Mucosa of gallbladder (tissue), 1 donor: ENCODE measurements at regions not wholly inside any gene's neighbourhood (a gene's known extent, or its start where the extent isn't known, plus 50 kb on each side); places are given as distances from the start of the nearest gene placed in this dataset.

Experiments
- DNase-seq: peaks from one replicate; pipeline ENCODE4 v3.0.0-alpha.2; 2020; ENCODE audit warnings: low spot score
- donor health status: DM: no; HTN: no; CAD: no.

DNA sequence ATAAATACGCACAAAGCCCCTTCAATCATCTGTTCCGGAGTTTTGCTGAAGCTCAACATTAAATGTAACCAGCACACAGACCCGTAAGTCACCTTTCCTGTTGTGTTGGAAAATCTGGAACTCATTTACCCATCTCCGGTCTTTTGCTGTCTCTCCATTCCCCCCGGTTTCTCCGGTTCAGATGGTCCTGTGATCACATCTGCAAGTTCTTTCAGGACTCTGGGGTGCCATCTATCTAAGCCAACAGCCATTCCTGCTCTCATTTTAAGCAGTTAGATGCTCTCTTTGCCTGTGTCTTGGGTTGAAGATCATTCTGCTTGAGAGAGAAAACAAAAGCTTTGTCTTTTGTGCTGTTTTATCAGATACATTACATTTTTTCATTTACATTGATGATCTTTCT, 91.7 kb upstream of the TGIF1 start:
- no peak for DNase-seq

DNA sequence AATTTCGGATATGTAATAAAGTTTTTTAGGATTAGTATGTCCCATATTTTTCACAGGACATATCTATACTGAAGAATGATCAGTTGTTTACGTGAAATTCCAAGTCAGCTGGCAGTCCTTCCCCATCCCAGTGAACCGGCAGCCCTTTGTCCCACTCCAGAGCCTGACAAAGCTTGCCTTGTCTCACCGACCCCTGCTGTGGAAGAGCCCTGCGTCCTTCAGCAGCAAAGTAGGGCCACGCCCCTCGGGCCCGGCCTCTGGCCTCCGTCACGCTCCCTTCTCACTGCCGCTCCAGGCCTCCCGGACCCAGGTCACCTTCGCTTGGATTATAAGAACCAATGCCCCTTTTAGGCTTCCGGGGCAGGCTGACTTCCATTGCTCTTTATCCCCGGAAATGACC, 89.8 kb upstream of the TGIF1 start:
- no peak for DNase-seq

DNA sequence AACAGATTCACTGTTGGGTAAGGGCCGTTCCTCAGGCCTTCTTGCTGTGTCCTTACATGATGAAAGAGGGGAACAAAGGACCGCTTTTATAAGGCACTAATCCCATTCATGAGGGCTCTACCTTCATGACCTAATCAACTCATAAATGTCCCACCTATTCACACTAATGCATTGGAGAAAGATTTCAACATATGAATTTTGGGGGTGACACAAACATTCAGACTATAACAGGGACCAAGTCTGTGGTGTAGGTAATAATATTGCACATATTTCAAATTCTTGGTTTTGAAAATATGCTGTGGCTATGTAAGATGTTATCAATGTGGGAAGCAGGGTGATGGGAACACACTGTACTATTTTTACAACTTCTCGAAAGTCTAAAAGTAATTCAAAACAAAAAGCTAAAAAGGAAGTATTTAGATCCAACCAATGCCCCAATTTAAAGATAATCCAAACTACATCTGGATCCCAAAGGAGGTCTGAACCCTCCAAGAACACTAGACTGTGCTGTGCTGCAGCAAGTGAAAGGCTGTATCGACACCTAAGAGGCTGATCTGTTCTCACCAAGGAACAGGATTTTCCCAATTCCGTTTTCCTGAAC, 82.4 kb upstream of the TGIF1 start:
- DNase-seq: no peak

DNA sequence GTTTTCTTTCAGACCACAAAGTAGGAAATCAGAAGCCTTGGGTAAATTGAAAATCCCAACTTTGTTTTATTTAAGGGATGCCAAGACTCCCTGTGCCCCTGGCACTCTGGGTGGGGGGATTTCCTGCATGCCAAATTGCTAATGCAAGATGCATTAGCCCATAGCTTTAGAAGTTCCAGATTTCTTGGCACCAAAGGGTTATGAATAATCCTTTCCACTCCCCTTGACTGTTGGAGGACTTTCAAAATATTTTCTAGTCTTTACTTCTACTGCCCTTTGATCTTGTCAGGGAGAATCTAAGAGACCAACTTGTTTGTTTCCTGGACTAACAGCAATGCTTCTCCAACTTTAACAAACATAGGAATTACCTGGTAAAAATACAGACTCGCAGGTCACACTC, 81.8 kb upstream of the TGIF1 start:
- no peak for DNase-seq

DNA sequence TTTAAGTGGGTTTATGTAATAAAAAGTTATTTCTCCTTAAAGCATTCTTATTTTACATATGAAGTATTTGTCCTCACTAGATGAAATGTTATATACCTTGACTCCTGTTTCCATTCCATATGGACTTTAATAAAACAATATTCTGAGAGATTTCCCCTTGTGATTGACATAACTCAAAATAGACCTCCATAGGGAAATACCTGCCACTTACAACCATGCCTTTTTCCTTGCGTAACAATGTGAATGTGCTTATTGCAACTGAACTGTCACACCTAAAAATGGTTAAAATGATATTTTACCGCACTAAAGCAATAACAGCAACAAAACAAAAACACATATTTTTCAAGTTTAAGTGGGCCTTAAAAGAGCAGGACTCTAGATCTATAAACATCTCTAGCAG, 70.3 kb upstream of the TGIF1 start:
- DNase-seq: no peak

DNA sequence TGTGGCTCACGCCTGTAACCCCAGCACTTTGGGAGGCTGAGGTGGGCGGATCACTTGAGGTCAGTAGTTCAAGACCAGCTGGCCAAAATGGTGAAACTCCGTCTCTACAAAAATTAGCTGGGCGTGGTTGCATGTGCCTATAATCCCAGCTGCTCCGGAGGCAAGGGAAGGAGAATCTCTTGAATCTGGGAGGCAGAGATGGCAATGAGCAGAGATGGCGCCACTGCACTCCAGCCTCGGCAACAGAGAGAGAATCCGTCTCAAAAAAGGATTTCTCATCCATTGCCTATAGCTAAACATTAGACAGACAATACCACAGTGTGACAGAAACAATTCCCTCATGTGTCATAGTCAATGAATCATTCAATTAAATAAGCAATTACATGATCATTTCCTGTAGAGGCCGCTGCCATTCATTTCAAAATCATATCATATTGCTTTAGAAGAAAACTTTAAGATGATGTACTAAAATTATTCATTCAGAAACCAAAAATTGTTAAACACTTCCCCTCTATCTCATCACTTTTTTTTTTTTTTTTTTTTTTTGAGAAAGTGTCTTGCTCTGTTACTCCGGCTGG, 69.5 kb upstream of the TGIF1 start:
- no peak for DNase-seq

DNA sequence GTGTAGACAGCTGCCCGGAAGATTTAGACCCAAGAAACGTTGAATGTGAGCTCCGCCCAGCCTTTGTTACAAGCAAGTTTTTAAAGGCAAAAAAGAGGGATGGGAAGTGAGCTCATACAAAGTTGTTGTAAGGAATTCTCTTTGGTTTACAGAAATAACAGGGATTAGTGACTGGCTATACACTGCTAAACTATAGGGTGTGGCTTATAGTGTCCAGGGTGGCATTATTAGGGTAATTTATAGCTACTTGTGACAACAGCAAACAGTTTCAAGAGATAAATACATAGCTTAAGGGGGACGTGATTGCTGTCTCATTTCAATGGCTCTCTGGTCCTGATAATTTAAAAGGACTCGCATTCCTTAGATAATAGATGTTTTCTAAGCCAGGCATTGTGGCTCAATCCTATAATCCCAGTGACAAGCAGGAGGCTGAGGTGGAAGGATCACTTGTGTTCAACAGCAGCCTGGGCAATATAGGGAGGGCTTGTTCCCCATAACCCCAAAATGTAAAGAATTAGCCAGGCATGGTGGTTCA, 66.5 kb upstream of the TGIF1 start:
- DNase-seq: no peak

DNA sequence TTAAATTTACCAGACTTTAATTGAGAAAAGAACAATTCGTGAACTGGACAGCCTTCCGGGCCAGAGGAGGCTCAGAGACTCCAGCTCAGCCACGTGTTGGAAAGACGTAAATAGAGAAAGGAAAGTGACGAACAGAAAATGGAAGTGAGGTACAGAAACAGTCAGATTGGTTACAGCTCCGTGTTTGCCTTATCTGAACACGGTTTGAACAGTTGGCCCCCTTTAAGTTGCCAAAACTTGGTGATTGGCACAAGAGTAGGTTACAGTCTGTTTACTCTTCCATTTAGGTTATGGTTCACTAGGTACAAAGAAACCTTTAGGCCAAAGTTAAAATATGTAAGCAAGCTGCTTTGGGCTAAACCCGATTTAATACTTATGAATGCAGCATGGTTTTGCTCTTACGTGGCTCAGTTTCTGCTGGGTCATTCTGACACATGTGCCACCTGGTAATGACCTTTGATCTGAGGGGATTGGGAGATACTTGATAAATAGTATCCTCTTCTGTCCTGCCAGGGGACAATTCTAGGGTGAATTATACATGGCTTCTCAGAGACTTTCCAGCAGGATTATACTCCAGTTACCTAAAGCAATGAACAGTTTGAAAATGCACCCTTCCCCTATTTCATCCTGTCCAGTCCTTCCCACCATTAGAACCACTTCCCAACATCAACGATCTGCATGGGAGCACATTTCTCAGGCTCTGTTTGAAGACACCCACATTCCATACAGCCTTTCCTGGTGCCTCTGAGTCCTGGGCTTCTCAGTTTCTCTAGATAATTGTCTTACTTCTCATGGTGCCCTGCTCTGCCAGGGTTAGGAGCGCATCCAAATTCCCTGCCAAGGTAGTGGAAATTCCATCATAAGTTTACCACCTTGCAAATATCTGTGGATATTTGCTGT, 65.1 kb upstream of the TGIF1 start:
- no peak for DNase-seq

DNA sequence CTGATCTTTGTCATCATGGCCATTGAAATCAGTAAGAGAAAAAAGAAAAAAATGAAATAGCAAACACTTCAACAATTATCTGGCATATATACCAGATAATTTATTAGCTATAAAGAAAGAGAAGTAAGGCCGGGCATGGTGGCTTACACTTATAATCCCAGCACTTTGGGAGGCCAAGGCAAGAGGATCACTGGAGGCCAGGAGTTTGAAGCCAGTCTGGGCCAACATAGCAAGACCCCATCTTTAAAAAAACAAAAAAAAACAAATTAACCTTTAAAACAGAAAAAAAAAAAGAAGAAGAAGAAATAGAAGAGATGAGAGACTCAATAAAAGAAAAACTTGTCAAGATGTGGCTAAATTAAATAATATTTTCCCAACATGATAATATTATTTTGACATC, 61.6 kb upstream of the TGIF1 start:
- no peak for DNase-seq

DNA sequence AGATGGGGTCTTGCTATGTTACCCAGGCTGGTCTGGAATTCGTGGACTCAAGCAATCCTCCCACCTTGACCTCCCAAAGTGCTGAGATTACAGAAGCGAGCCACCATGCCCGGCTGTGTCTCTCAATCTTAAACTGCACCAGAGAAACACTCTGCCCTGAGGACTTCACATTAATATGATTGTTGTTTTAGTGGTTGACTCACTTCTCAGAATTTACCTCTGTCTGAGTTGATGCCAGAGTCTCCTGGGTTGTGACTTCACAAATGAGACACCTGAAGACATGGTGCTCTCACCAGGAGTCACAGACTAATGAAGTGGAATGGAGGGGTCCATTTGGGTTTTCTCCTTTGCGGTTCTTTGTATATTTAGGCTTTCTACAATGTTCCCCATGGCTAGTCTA, 61.0 kb upstream of the TGIF1 start:
- no peak for DNase-seq

DNA sequence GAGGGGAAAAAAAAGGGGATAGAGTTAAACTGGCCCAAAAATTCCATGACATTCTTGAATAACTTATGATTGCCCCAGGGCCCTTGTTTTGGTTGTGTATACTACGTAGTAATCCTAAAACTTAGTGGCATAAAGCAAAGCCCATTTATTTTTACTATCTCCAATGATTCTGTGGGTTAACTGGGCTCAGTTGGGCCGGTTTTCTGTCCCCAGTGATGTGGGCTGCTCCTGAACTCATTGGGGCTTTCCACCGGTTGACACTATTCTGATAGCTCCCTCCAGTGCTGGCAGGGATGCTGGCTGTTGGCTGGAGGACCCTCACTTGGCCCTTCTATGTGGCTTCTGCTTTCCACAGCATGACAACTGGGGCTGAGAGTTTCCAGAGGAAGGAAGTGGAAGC, 60.0 kb upstream of the TGIF1 start:
- DNase-seq: no peak

DNA sequence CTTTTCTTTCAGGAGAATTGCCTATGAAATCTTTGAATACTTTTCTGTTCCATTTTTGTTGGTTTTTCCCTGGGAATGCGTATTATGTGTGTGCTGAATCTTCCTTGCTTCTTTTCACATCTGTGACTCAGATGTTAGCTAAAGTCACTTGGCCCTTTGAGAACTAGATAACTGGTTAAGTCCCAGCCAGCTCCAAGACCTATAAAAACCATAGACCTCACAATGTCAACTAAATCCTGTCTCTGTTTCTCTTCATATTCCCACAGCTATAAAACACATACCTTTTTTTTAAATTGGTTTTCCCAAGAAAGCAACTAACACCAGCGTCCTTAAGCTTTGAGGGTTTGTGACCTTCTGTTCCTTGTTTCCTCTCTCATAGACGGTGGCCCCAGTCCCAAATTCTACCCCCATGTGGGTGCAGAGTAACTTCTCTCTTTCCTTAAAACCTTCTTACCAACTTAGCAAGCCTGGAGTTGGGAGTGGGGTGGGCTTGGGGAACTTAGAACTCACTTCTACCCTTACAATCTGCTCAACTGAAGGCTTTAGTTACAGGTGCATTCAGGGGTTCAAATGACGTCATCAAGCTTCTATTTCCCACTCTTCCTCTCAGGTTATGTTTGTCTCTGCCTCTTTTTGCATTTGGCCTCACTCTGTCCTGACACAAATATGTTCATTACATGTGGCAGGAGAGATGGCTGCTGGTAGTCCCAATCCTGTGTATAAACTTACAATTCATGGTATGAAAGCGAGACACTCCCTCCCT, 58.1 kb upstream of the TGIF1 start:
- DNase-seq: no peak

DNA sequence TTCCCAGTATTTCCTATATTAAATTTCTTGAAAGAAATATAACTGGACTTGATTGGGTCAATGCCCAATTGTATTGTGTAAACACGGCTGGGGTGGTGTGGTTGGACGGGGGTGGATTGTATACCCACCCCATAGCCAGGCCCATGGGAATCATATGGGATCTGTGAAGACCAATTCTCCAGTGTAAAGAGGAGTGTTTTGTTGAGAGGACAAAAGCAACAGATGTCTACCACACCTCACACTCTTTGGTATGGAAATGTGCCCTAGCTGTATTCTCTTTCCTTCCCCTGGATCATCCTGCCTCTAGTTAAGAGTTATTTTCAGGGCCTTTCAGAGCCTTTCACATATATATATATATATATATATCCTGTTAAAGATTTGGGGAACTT, 57.5 kb upstream of the TGIF1 start:
- DNase-seq: no peak

DNA sequence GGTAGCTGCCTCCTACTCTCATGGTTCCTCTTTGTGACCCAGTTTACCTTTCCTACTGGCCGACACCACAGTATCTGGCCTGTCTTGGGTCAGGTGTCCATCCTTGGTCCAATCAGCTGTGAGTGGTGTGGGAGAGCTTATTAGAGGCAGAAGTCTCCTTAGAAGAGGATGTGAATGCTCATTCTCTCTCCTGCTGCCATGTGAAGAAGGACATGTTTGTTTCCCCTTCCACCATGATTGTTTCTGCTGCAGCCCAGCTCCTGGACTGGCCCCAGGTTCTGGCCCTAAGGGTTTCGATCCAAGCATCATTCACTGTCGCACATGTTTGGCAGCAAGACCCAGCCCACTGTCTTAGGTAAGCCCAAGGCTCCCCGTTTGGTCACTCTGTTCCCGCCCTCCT, 55.3 kb upstream of the TGIF1 start:
- DNase-seq: no peak

DNA sequence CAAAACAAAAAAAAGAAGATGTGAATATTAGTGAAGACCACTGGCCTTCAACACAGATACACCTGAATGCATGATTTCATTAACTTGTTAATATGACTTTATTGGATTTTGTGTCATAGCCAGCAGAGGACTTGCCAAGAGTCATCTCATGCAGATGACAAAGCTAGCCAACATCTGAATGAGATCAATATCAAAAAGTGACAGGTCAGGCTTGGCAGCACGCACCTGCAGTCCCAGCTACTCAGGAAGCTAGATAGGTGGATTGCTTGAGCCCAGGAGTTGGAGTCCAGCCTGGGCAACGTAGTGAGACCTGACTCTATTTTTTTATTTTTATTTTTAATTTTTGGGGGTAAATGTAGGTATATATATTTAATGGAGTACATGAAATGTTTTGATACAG, 54.5 kb upstream of the TGIF1 start:
- DNase-seq: peak; percentile 75

DNA sequence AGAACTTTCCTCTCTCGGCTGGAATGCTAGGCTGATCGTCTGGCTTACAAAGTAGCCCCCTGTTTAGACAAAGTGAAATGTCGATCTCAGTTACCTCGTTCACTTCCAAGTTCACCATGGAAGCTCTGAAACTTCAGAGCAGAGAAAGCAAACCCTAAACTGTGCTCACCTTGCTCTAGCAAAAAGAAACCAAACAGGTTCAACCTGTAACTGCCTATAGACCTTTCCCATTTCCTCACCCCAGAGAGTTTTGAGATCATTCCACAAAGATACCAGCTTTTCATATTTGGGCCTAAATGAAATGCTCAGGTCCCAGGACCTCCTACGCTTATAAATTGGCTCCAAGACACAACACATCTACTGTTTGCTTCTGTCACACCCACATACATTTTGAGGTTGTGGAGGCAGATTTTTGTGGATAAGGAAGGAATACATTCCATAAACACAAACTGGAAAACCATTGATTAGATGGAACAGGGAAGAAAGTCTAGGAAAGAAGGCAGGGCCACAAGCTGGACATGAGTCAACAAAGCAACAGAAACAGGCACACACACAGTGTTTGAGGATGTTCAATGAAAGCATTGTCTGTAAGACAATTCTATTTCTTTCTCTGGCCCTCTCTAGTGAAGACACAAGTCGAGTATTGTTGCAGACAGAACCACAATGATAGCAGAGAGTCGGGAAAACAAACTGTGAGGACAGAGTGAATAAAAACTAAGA, 52.8 kb upstream of the TGIF1 start:
- no peak for DNase-seq

DNA sequence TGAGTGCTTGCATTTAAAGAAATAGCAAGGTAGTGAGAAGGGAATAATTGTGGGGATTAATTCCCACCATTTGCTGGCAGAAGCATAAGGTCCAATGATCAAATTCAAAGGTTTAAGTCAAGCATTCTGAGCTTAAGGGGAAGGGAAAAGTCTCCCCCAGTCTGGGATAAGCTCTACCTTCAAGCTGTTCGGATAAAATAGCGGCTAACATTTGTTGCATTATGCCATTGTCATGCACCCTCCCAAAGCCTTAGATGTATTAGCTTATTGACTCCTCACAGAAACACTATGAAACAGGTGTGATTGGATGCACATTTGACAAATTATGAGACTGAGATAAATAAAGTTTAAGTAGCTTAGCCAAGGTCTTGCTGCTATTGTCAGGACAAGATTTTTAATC, 52.2 kb upstream of the TGIF1 start:
- no peak for DNase-seq
